ENCODE measurements at regions not wholly inside any gene's neighbourhood (a gene's known extent, or its start where the extent isn't known, plus 50 kb on each side); places are given as distances from the start of the nearest gene placed in this dataset.

- no peak for TF ChIP-seq CTCF (conservative IDR thresholded peaks at IDR 0.05; ENCODE audit: low read length)
- no peak for TF ChIP-seq EZH2phosphoT487 (IDR thresholded peaks at IDR 0.05; ENCODE audit: borderline replicate concordance)
Observed at GRCh38 chr2:137913169-137913568, 51.1 kb upstream of the HNMT start.
